Endothelial cell of umbilical vein (primary cell): ENCODE measurements at regions not wholly inside any gene's neighbourhood (a gene's known extent, or its start where the extent isn't known, plus 50 kb on each side); places are given as distances from the start of the nearest gene placed in this dataset.

Source experiments
- BruUV-seq: library from RNA; stranded (reverse); fragments of 400-500 nt; replicated peaks from 2 replicates; lab custom pipeline; 2021; lab: Mats Ljungman, UMichigan
- CTCF ChIA-PET: fragments of 300-600, 350-600 bp; sonication (Branson Sonifier 250); formaldehyde crosslinking; loops from one replicate; lab custom pipeline; 2021; ENCODE audit warnings: antibody characterized with exemption, inconsistent platforms; lab: Charles Lee
- POLR2A ChIA-PET: fragments of 300-600, 350-600 bp; sonication (Branson Sonifier 250); formaldehyde crosslinking; loops from one replicate; lab custom pipeline; 2021; ENCODE audit warnings: antibody characterized with exemption, inconsistent platforms; lab: Charles Lee
- DNase-seq: peaks from one replicate; pipeline ENCODE4 v3.0.0-alpha.2; 2011; ENCODE audit warnings: low read depth, low spot score
- FAIRE-seq: peaks from 2 replicates; lab custom pipeline; 2011; peaks lifted over from hg19 to GRCh38; lab: Jason Lieb, UNC
- H2AFZ ChIP-seq: 2 replicates; pipeline ENCODE4 v1.6.0; 2012; ENCODE audit warnings: low read depth, low read length, control low read depth, inconsistent platforms
- H3K27ac ChIP-seq: 2 replicates; pipeline ENCODE4 v1.5.1; 2011; ENCODE audit warnings: low read depth, mild to moderate bottlenecking, control low read depth, low read length, moderate library complexity; ENCODE audit not compliant: insufficient read depth
- H3K27me3 ChIP-seq, 2 experiments: 2 replicates each; pipeline versions ENCODE4 v1.6.0 to v1.6.1; 2011; ENCODE audit warnings: low read length in 2 of 2, mixed read lengths in 1 of 2; ENCODE audit not compliant: control insufficient read depth in 2 of 2, insufficient read depth in 2 of 2
- H3K36me3 ChIP-seq, 2 experiments: 2 replicates in 1 of 2; 3 replicates in 1 of 2; pipeline ENCODE4 v1.5.1; 2011; ENCODE audit warnings: low read length in 2 of 2, mild to moderate bottlenecking in 1 of 2, moderate library complexity in 1 of 2; ENCODE audit not compliant: control insufficient read depth in 2 of 2, insufficient read depth in 2 of 2; ENCODE audit errors: extremely low read depth in 1 of 2
- H3K4me1 ChIP-seq: 3 replicates; pipeline ENCODE4 v1.5.1; 2011; ENCODE audit warnings: mild to moderate bottlenecking, low read length; ENCODE audit not compliant: control insufficient read depth, insufficient read depth; ENCODE audit errors: extremely low read depth
- H3K4me2 ChIP-seq: 2 replicates; pipeline ENCODE4 v1.6.1; 2011; ENCODE audit warnings: low read length, control low read depth, mixed read lengths; ENCODE audit not compliant: insufficient read depth
- H3K4me3 ChIP-seq, 3 experiments: fragments of 200-600 bp in 1 of 3; sonication (generic), shearing (Covaris generic) in 1 of 3; replicated peaks in 1 of 3; 2 replicates each; pipeline ENCODE4 v1.5.1; 2011 to 2016; ENCODE audit warnings: control low read depth in 3 of 3, low read length in 3 of 3, mild to moderate bottlenecking in 2 of 3, inconsistent platforms in 1 of 3, low read depth in 1 of 3, moderate library complexity in 1 of 3; ENCODE audit not compliant: insufficient read depth in 1 of 3
- H3K79me2 ChIP-seq: 2 replicates; pipeline ENCODE4 v1.6.0; 2012; ENCODE audit warnings: low read length, inconsistent platforms; ENCODE audit not compliant: control insufficient read depth, insufficient read depth
- H3K9ac ChIP-seq: replicated peaks from 2 replicates; pipeline ENCODE3; 2011; ENCODE audit warnings: low read length, control low read depth; ENCODE audit not compliant: insufficient read depth; ENCODE audit errors: extremely low read depth
- H3K9me1 ChIP-seq: replicated peaks from 3 replicates; pipeline ENCODE4 v1.6.0; 2011; ENCODE audit warnings: mild to moderate bottlenecking, low read length; ENCODE audit not compliant: control insufficient read depth, insufficient read depth; ENCODE audit errors: extremely low read depth
- H3K9me3 ChIP-seq: replicated peaks from 2 replicates; pipeline ENCODE4 v1.5.1; 2012; ENCODE audit warnings: low read length, inconsistent platforms; ENCODE audit not compliant: control insufficient read depth, insufficient read depth
- H4K20me1 ChIP-seq: replicated peaks from 2 replicates; pipeline ENCODE3; 2011; ENCODE audit warnings: mild to moderate bottlenecking, low read length; ENCODE audit not compliant: control insufficient read depth, insufficient read depth; ENCODE audit errors: extremely low read depth
- CTCF ChIP-seq, 2 donors: IDR thresholded peaks; 1 replicate in 1 of 2; 2 replicates in 1 of 2; pipeline ENCODE4 v1.5.1; 2011; ENCODE audit warnings: low read length in 2 of 2, mild to moderate bottlenecking in 2 of 2, moderate library complexity in 2 of 2, control low read depth in 1 of 2, inconsistent platforms in 1 of 2, low read depth in 1 of 2; ENCODE audit not compliant: insufficient read depth in 1 of 2; ENCODE audit errors: extremely low read depth in 1 of 2
- EZH2 ChIP-seq: IDR thresholded peaks from 2 replicates; pipeline ENCODE4 v1.6.1; 2012; ENCODE audit warnings: borderline replicate concordance, low read depth, mild to moderate bottlenecking, moderate library complexity, low read length, inconsistent platforms; ENCODE audit not compliant: severe bottlenecking
- FOS ChIP-seq: IDR thresholded peaks from 2 replicates; pipeline ENCODE4 v1.6.1; 2011; ENCODE audit warnings: mild to moderate bottlenecking, low read length, moderate library complexity, borderline replicate concordance; ENCODE audit not compliant: insufficient read depth
- GATA2 ChIP-seq: IDR thresholded peaks from 2 replicates; pipeline ENCODE4 v1.7.0; 2011; ENCODE audit warnings: low read depth, mild to moderate bottlenecking, moderate library complexity, mixed read lengths, low read length; ENCODE audit not compliant: insufficient read length, insufficient read depth
- JUN ChIP-seq: IDR thresholded peaks from 2 replicates; pipeline ENCODE4 v1.6.1; 2011; ENCODE audit warnings: borderline replicate concordance, low read depth; ENCODE audit not compliant: insufficient read length, insufficient read depth
- MAX ChIP-seq: IDR thresholded peaks from 2 replicates; pipeline ENCODE4 v1.6.1; 2011; ENCODE audit not compliant: insufficient read depth, insufficient read length
- MYC ChIP-seq: IDR thresholded peaks from one replicate; pipeline ENCODE4 v1.6.1; 2011; ENCODE audit warnings: mild to moderate bottlenecking, low read depth, low read length
- POLR2A ChIP-seq: IDR thresholded peaks from 2 replicates; pipeline ENCODE4 v1.6.1; 2012; ENCODE audit warnings: low read depth, mild to moderate bottlenecking, control low read depth, low read length
- POLR2AphosphoS5 ChIP-seq: IDR thresholded peaks from 2 replicates; pipeline ENCODE4 v1.6.1; 2012; ENCODE audit warnings: low read depth, mild to moderate bottlenecking, control low read depth, low read length, moderate library complexity; ENCODE audit not compliant: insufficient read depth
- dilution Hi-C: fragments of 300-500 bp; cut with MboI; formaldehyde crosslinking; loops from one replicate; pipeline ENCODE4 v1.15.0; 2019; ENCODE audit warnings: low sequenced_read_pairs; ENCODE audit not compliant: extremely low pct_ligation_motif_present
- intact Hi-C: fragments of 100-400 bp; cut with micrococcal nuclease; formaldehyde crosslinking; loops from one replicate; pipeline ENCODE4 v1.10.0; 2022

DNA sequence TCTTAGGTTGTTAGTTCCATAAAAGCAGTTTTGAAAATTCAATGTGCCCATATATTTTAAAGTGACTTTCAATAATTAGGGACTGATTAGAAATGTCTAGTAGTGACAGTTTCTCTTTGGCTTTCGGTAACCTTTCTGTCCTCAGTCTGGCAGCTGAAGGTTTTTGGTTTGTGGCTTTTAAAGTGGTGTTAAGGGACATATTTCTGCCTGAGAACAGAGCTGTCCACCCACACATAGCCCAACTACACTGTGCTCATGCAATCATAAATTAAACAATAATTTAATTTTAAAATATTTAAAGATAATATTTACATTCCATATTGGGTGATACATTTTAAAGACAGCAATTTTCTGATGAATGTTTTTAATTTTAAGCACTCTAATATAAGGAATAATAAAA is 335.0 kb upstream of the TENM3 start:
- H3K27ac ChIP-seq, result no peak overlapping the region
- no peak overlapping the region for H2AFZ ChIP-seq
- no peaks in the 10 kb centered on the region for H3K36me3 ChIP-seq
- POLR2A ChIA-PET, result no interaction called here
- no peak for FAIRE-seq
- dilution Hi-C loops, result no loop called here
- intact Hi-C loops, result no loop called here
- no peak for TF ChIP-seq EZH2
- no peak for TF ChIP-seq FOS
- TF ChIP-seq JUN, result no peak
- no peak for TF ChIP-seq CTCF (IDR thresholded peaks at IDR 0.05; ENCODE audit: extremely low read depth in 1 of 2, insufficient read depth in 1 of 2, low read depth in 1 of 2, low read length in 2 of 2)
- TF ChIP-seq POLR2A, result no peak
- no peak for TF ChIP-seq GATA2
- TF ChIP-seq MAX, result no peak
- no peak for TF ChIP-seq MYC
- TF ChIP-seq POLR2AphosphoS5, result no peak
- no peaks in the 10 kb centered on the region for H3K9me3 ChIP-seq
- no peak overlapping the region for H3K4me2 ChIP-seq
- no peaks in the 10 kb centered on the region for H3K27me3 ChIP-seq
- H3K79me2 ChIP-seq, result no peaks in the 10 kb centered on the region
- no peaks in the 10 kb centered on the region for H3K4me1 ChIP-seq
- H3K9me1 ChIP-seq, result no peaks in the 10 kb centered on the region
- CTCF ChIA-PET, result no interaction called here
- DNase-seq, result no peak
- H4K20me1 ChIP-seq, result no peaks in the 10 kb centered on the region
- H3K9ac ChIP-seq, result no peak overlapping the region
- no TSS peak for BruUV-seq
- no peak overlapping the region for H3K4me3 ChIP-seq
